ENCODE measurements at regions not wholly inside any gene's neighbourhood (a gene's known extent, or its start where the extent isn't known, plus 50 kb on each side); places are given as distances from the start of the nearest gene placed in this dataset.
A peak's percentile ranks its signal among the peaks of the same experiment; 100 is the strongest.

- no peaks in the 10 kb centered on the region for H3K27me3 ChIP-seq
- H3K4me3 ChIP-seq: no peak overlapping the region
- H3K4me1 ChIP-seq: peaks cover 0 to 20% (median 12%) of the 10 kb centered on the region in 4 donors
- no peak for DNase-seq
- TF ChIP-seq EP300 (IDR thresholded peaks at IDR 0.05): no peak
- TF ChIP-seq POLR2A (IDR thresholded peaks at IDR 0.05): no peak
- no peak for TF ChIP-seq POLR2AphosphoS5 (IDR thresholded peaks at IDR 0.05)
- no peak for TF ChIP-seq CTCF (IDR thresholded peaks at IDR 0.05)
- intact Hi-C loops (cut with DNase I): no loop called here
- no peaks in the 10 kb centered on the region for H3K9me3 ChIP-seq
- H3K36me3 ChIP-seq: no peaks in the 10 kb centered on the region
- no peak overlapping the region for H3K27ac ChIP-seq
Measured at GRCh38 chr10:31125789-31126188, 94.1 kb upstream of the ZNF438 start.

GRCh38 chr10:31126593-31126992 is 94.9 kb upstream of the ZNF438 start:
- TF ChIP-seq POLR2A (IDR thresholded peaks at IDR 0.05): no peak
- TF ChIP-seq CTCF (IDR thresholded peaks at IDR 0.05): no peak
- TF ChIP-seq EP300 (IDR thresholded peaks at IDR 0.05): no peak
- TF ChIP-seq POLR2AphosphoS5 (IDR thresholded peaks at IDR 0.05): no peak
- H3K4me1 ChIP-seq: peaks cover 0 to 20% (median 12%) of the 10 kb centered on the region in 4 donors
- no peak for DNase-seq
- no peak overlapping the region for H3K4me3 ChIP-seq
- no peaks in the 10 kb centered on the region for H3K36me3 ChIP-seq
- 87 to 94% methylated on average over 2 of the region's 2 CpGs for whole genome bisulfite sequencing, 2 donors
- no peaks in the 10 kb centered on the region for H3K9me3 ChIP-seq
- intact Hi-C loops (cut with DNase I): no loop called here
- no peak overlapping the region for H3K27ac ChIP-seq
- H3K27me3 ChIP-seq: no peaks in the 10 kb centered on the region

GRCh38 chr10:31128536-31128935 is 96.9 kb upstream of the ZNF438 start:
- intact Hi-C loops (cut with DNase I): no loop called here

GRCh38 chr10:31129271-31129670 is 97.6 kb upstream of the ZNF438 start:
- WGBS, 2 donors: 57 to 81% methylated on average over 1 to 2 of the region's 2 CpGs
- intact Hi-C loops (cut with DNase I): no loop called here

More at GRCh38 chr10:31128536-31128935, 96.9 kb upstream of the ZNF438 start:
- Histone ChIP-seq H3K4me1 (peaks cover 0 to 23% (median 17%) of the 10 kb centered on the region in 4 donors), H3K9me3 (no peaks in the 10 kb centered on the region), H3K4me3 (no peak overlapping the region), H3K27ac (peak overlapping the region in 3 of 4 donors; percentile 53 to 90 (median 57)), H3K36me3 (no peaks in the 10 kb centered on the region), H3K27me3 (no peaks in the 10 kb centered on the region)
- 95% methylated on average over 2 of the region's 2 CpGs for WGBS, 2 donors
- no peak for DNase-seq
- TF ChIP-seq CTCF (IDR thresholded peaks at IDR 0.05): no peak
- no peak for TF ChIP-seq POLR2AphosphoS5 (IDR thresholded peaks at IDR 0.05)
- no peak for TF ChIP-seq EP300 (IDR thresholded peaks at IDR 0.05)
- TF ChIP-seq POLR2A (IDR thresholded peaks at IDR 0.05): no peak

More at GRCh38 chr10:31129271-31129670, 97.6 kb upstream of the ZNF438 start:
- no peaks in the 10 kb centered on the region for H3K36me3 ChIP-seq
- TF ChIP-seq POLR2AphosphoS5 (IDR thresholded peaks at IDR 0.05) (peak; percentile 39 to 79 (median 49)), CTCF (IDR thresholded peaks at IDR 0.05) (no peak), EP300 (IDR thresholded peaks at IDR 0.05) (peak in 1 of 4 donors; percentile 6)
- DNase-seq: peak; percentile 87
- peak overlapping the region; percentile 53 to 90 (median 56) for H3K27ac ChIP-seq
- H3K9me3 ChIP-seq: no peaks in the 10 kb centered on the region
- H3K4me3 ChIP-seq: no peak overlapping the region
- no peaks in the 10 kb centered on the region for H3K27me3 ChIP-seq
- peaks cover 0 to 29% (median 23%) of the 10 kb centered on the region in 4 donors for H3K4me1 ChIP-seq

Data from sigmoid colon (tissue), 6 donors.